ENCODE measurements at regions not wholly inside any gene's neighbourhood (a gene's known extent, or its start where the extent isn't known, plus 50 kb on each side); places are given as distances from the start of the nearest gene placed in this dataset.
A peak's percentile ranks its signal among the peaks of the same experiment; 100 is the strongest.
"Not testable (repeated sequence)": the region's sequence is repeated elsewhere in the genome, so short reads cannot be mapped to it uniquely, and the experiment has no call there.

- no peak for DNase-seq (ENCODE audit: low read depth in 1 of 2, low spot score in 1 of 2)
Observed at GRCh38 chr16:10232757-10233156, 50.5 kb upstream of the GRIN2A start.

- DNase-seq (ENCODE audit: low read depth in 1 of 2, low spot score in 1 of 2): no peak
Observed at GRCh38 chr16:10239640-10240039, 57.4 kb upstream of the GRIN2A start.

- no peak for DNase-seq (ENCODE audit: low read depth in 1 of 2, low spot score in 1 of 2)
Observed at GRCh38 chr16:10240854-10241613, 58.8 kb upstream of the GRIN2A start.

- no peak for DNase-seq (ENCODE audit: low read depth in 1 of 2, low spot score in 1 of 2)
Observed at GRCh38 chr16:10242097-10242496, 59.9 kb upstream of the GRIN2A start.

GRCh38 chr16:10242916-10243315 is 60.7 kb upstream of the GRIN2A start:
- no peak for DNase-seq (ENCODE audit: low read depth in 1 of 2, low spot score in 1 of 2)

GRCh38 chr16:10245002-10245401 is 62.8 kb upstream of the GRIN2A start:
- no peak for DNase-seq (ENCODE audit: low read depth in 1 of 2, low spot score in 1 of 2)

- DNase-seq (ENCODE audit: low read depth in 1 of 2, low spot score in 1 of 2): no peak
Observed at GRCh38 chr16:10250137-10250828, 68.1 kb upstream of the GRIN2A start.

GRCh38 chr16:10252155-10252554 is 69.9 kb upstream of the GRIN2A start:
- no peak for DNase-seq (ENCODE audit: low read depth in 1 of 2, low spot score in 1 of 2)

GRCh38 chr16:10253409-10253808 is 71.2 kb upstream of the GRIN2A start:
- DNase-seq (ENCODE audit: low read depth in 1 of 2, low spot score in 1 of 2): no peak

- DNase-seq (ENCODE audit: low read depth in 1 of 2, low spot score in 1 of 2): no peak
Observed at GRCh38 chr16:10255728-10256127, 73.5 kb upstream of the GRIN2A start.

GRCh38 chr16:10256784-10257641 is 74.8 kb upstream of the GRIN2A start:
- DNase-seq (ENCODE audit: low read depth in 1 of 2, low spot score in 1 of 2): peak; percentile 5 to 6

GRCh38 chr16:10257642-10258251 is 75.5 kb upstream of the GRIN2A start:
- not testable (repeated sequence) for DNase-seq (ENCODE audit: low read depth in 1 of 2, low spot score in 1 of 2)

- not testable (repeated sequence) for DNase-seq (ENCODE audit: low read depth in 1 of 2, low spot score in 1 of 2)
Observed at GRCh38 chr16:10258930-10259603, 76.8 kb upstream of the GRIN2A start.

GRCh38 chr16:10261077-10261476 is 78.8 kb upstream of the GRIN2A start:
- no peak for DNase-seq (ENCODE audit: low read depth in 1 of 2, low spot score in 1 of 2)

GRCh38 chr16:10261526-10261925 is 79.3 kb upstream of the GRIN2A start:
- DNase-seq (ENCODE audit: low read depth in 1 of 2, low spot score in 1 of 2): not testable (repeated sequence)

GRCh38 chr16:10262377-10263132 is 80.3 kb upstream of the GRIN2A start:
- DNase-seq (ENCODE audit: low read depth in 1 of 2, low spot score in 1 of 2): no peak

- DNase-seq (ENCODE audit: low read depth in 1 of 2, low spot score in 1 of 2): no peak
Observed at GRCh38 chr16:10265770-10266615, 83.8 kb upstream of the GRIN2A start.

GRCh38 chr16:10266809-10267208 is 84.6 kb upstream of the GRIN2A start:
- DNase-seq (ENCODE audit: low read depth in 1 of 2, low spot score in 1 of 2): no peak

GRCh38 chr16:10269632-10270031 is 87.4 kb upstream of the GRIN2A start:
- no peak for DNase-seq (ENCODE audit: low read depth in 1 of 2, low spot score in 1 of 2)
